OCI-LY7 (cell line): ENCODE measurements at regions not wholly inside any gene's neighbourhood (a gene's known extent, or its start where the extent isn't known, plus 50 kb on each side); places are given as distances from the start of the nearest gene placed in this dataset.

Source experiments
- BruUV-seq: library from RNA; stranded (reverse); fragments of 400-500 nt; replicated peaks from 2 replicates; lab custom pipeline; 2021; lab: Mats Ljungman, UMichigan
- CTCF ChIA-PET: fragments of 300-600 bp; sonication (Branson Sonifier 250); formaldehyde crosslinking; loops from one replicate; lab custom pipeline; 2022; ENCODE audit warnings: antibody characterized with exemption; ENCODE audit not compliant: unreplicated experiment; lab: Charles Lee
- POLR2A ChIA-PET: fragments of 300-600 bp; sonication (Branson Sonifier 250); formaldehyde crosslinking; loops from one replicate; lab custom pipeline; 2022; ENCODE audit warnings: antibody characterized with exemption; lab: Charles Lee
- DNase-seq: peaks from one replicate; pipeline ENCODE4 v3.0.0-alpha.2; 2015; ENCODE audit warnings: low spot score
- H2AFZ ChIP-seq: fragments of 200-600 bp; sonication (generic), shearing (Covaris generic); 2 replicates; pipeline ENCODE4 v1.6.1; 2014; ENCODE audit warnings: mild to moderate bottlenecking, antibody characterized with exemption, low read length, moderate library complexity
- H3K27ac ChIP-seq: fragments of 200-600 bp; sonication (generic); 2 replicates; pipeline ENCODE4 v1.5.1; 2014; ENCODE audit warnings: mixed run types, low read depth, mild to moderate bottlenecking, moderate library complexity, low read length, inconsistent platforms; ENCODE audit not compliant: poor library complexity, severe bottlenecking
- H3K36me3 ChIP-seq: fragments of 200-600 bp; sonication (generic); 2 replicates; pipeline ENCODE4 v1.6.1; 2014; ENCODE audit warnings: mild to moderate bottlenecking, antibody characterized with exemption, low read length, moderate library complexity, mixed read lengths; ENCODE audit not compliant: insufficient read depth
- H3K4me1 ChIP-seq: fragments of 200-600 bp; sonication (generic); 2 replicates; pipeline ENCODE4 v1.5.1; 2014; ENCODE audit warnings: mild to moderate bottlenecking, low read length; ENCODE audit not compliant: insufficient read depth, poor library complexity, severe bottlenecking
- H3K4me2 ChIP-seq: fragments of 200-600 bp; sonication (generic); 2 replicates; pipeline ENCODE4 v1.6.1; 2014; ENCODE audit warnings: mild to moderate bottlenecking, low read length
- H3K4me3 ChIP-seq: fragments of 200-600 bp; sonication (generic); 2 replicates; pipeline ENCODE4 v1.5.1; 2014; ENCODE audit warnings: mild to moderate bottlenecking, low read depth, low read length; ENCODE audit not compliant: poor library complexity, severe bottlenecking
- H3K79me2 ChIP-seq: fragments of 200-600 bp; sonication (generic); 2 replicates; pipeline ENCODE4 v1.6.1; 2016; ENCODE audit warnings: low read depth, mild to moderate bottlenecking, low read length, moderate library complexity, mixed read lengths; ENCODE audit not compliant: insufficient read depth
- H3K9me2 ChIP-seq: fragments of 200-600 bp; sonication (generic); 2 replicates; pipeline ENCODE4 v1.6.1; 2016; ENCODE audit warnings: mild to moderate bottlenecking, low read length, mixed read lengths; ENCODE audit not compliant: insufficient read depth
- H3K9me3 ChIP-seq: fragments of 200-600 bp; sonication (generic); 2 replicates; pipeline ENCODE4 v1.6.1; 2014; ENCODE audit warnings: mild to moderate bottlenecking, mixed run types, low read length, mixed read lengths
- H4K20me1 ChIP-seq: fragments of 200-600 bp; sonication (generic); 2 replicates; pipeline ENCODE4 v1.6.1; 2014; ENCODE audit warnings: mild to moderate bottlenecking, antibody characterized with exemption, low read length, moderate library complexity, mixed read lengths; ENCODE audit not compliant: insufficient read depth
- CTCF ChIP-seq: fragments of 200-600 bp; sonication (generic); conservative IDR thresholded peaks from 2 replicates; pipeline ENCODE4 v1.5.1; 2014; ENCODE audit warnings: mild to moderate bottlenecking, antibody characterized with exemption, low read length, moderate library complexity, mixed read lengths
- EZH2phosphoT487 ChIP-seq: fragments of 200-600 bp; sonication (generic); IDR thresholded peaks from 2 replicates; pipeline ENCODE4 v1.6.1; 2018; ENCODE audit warnings: low read depth, borderline replicate concordance, mild to moderate bottlenecking, mixed run types, antibody characterized with exemption, low read length, moderate library complexity, mixed read lengths
- intact Hi-C: fragments of 100-400 bp; cut with micrococcal nuclease; formaldehyde crosslinking; loops from one replicate; pipeline ENCODE4 v1.10.0; 2022; ENCODE audit not compliant: unreplicated experiment

- intact Hi-C loops, result no loop called here
- H3K4me2 ChIP-seq, result no peak overlapping the region
- H3K36me3 ChIP-seq, result no peaks in the 10 kb centered on the region
- H3K4me1 ChIP-seq, result no peaks in the 10 kb centered on the region
- H3K4me3 ChIP-seq, result no peak overlapping the region
- CTCF ChIA-PET, result no interaction called here
- no peaks in the 10 kb centered on the region for H4K20me1 ChIP-seq
- POLR2A ChIA-PET, result no interaction called here
- TF ChIP-seq EZH2phosphoT487, result no peak
- no peak for TF ChIP-seq CTCF
- no peaks in the 10 kb centered on the region for H3K9me2 ChIP-seq
- no peaks in the 10 kb centered on the region for H3K79me2 ChIP-seq
- no peaks in the 10 kb centered on the region for H3K9me3 ChIP-seq
- no peak overlapping the region for H2AFZ ChIP-seq
- no peak for DNase-seq
- no TSS peak for BruUV-seq
- no peak overlapping the region for H3K27ac ChIP-seq
Measured at GRCh38 chr5:126694403-126694802, 82.5 kb upstream of the LMNB1 start.

GRCh38 chr5:126695091-126695490, 81.8 kb upstream of the LMNB1 start:
- CTCF ChIA-PET, result no interaction called here
- Histone ChIP-seq H3K4me1 (no peaks in the 10 kb centered on the region), H3K27ac (no peak overlapping the region), H4K20me1 (no peaks in the 10 kb centered on the region), H3K9me3 (no peaks in the 10 kb centered on the region), H3K79me2 (no peaks in the 10 kb centered on the region), H3K4me3 (no peak overlapping the region), H3K36me3 (no peaks in the 10 kb centered on the region), H3K4me2 (no peak overlapping the region), H2AFZ (no peak overlapping the region), H3K9me2 (no peaks in the 10 kb centered on the region)
- POLR2A ChIA-PET, result no interaction called here
- TF ChIP-seq EZH2phosphoT487 (no peak), CTCF (no peak)
- DNase-seq, result no peak
- BruUV-seq, result no TSS peak
- intact Hi-C loops, result no loop called here

GRCh38 chr5:126707080-126707479, 69.9 kb upstream of the LMNB1 start:
- Histone ChIP-seq H3K4me2 (no peak overlapping the region), H3K36me3 (no peaks in the 10 kb centered on the region), H2AFZ (no peak overlapping the region), H3K9me3 (no peaks in the 10 kb centered on the region), H3K4me3 (no peak overlapping the region), H3K9me2 (no peaks in the 10 kb centered on the region), H3K4me1 (no peaks in the 10 kb centered on the region), H3K27ac (no peak overlapping the region), H4K20me1 (no peaks in the 10 kb centered on the region), H3K79me2 (no peaks in the 10 kb centered on the region)
- DNase-seq, result no peak
- CTCF ChIA-PET, result no interaction called here
- TF ChIP-seq CTCF (no peak), EZH2phosphoT487 (no peak)
- no TSS peak for BruUV-seq
- intact Hi-C loops, result no loop called here
- POLR2A ChIA-PET, result no interaction called here
